ENCODE measurements at regions not wholly inside any gene's neighbourhood (a gene's known extent, or its start where the extent isn't known, plus 50 kb on each side); places are given as distances from the start of the nearest gene placed in this dataset.
"Not testable (repeated sequence)": the region's sequence is repeated elsewhere in the genome, so short reads cannot be mapped to it uniquely, and the experiment has no call there.

DNA sequence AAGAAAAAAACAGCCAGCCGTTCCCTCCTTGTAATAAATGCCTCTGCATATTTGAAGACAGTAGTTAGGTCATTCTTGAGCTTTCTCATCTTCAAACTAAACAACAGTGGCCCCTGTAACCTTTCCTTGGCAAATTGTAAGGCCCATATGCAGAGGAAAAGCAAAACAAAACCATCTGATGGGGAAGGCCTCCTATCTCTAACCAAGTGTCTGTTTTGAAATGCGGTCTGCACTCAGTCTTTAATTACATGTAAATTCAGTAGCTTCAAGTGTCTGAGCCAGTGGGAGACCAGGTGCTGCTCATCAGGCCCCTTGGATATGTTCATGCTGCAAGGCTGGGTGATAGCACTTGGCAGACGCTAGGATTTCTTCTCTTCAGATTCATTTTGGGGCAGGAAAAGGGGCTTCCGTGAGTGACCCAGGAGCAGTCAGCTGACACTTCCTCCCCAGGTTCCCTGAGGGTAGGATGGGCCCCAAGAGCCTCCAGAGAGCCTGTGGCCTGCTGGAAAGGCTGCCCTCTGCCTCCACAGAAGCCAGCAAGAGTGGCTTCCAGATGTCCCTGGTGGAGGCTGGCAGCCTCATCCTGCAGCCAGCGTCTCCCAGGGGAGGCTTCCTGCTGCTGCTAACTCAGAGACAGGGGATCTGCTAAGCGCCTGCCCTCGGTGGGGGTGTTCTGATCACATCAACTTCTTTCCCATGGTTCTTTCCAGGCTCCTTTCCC is 60.2 kb upstream of the PLGLB2 start:
- not testable (repeated sequence) for DNase-seq

DNA sequence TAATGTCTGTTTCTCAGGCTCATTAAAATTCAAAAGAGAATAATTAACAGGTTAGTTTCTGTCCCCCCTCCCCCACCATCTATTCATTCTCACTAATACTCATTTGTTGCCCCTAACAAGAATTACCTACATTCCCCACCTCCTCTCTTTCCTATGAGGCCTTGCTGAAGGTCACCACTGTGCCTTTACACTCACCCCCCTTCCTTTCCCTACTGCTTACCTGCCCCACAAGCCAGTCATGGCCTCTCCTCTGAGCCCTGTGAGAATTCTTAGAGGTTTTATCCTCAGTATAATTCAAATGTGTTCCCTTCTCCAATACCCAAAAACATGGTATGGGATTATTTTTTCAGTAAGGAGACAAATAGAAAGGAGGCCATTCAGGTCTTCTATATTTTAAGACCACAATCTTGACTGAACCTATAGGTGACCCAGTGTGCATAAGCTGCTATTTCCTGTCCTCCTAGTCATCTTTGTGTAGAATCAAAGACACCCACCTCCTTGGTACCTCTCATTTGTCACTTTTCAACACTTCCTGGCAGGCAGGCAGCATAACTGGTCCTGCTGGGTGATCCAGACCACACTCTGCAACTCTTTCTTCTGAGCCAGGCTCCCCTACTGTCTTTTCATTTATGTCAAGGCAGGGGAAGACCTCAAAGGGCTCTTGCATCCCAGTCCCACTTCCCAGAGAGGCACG is 55.8 kb upstream of the PLGLB2 start:
- DNase-seq: not testable (repeated sequence)

DNA sequence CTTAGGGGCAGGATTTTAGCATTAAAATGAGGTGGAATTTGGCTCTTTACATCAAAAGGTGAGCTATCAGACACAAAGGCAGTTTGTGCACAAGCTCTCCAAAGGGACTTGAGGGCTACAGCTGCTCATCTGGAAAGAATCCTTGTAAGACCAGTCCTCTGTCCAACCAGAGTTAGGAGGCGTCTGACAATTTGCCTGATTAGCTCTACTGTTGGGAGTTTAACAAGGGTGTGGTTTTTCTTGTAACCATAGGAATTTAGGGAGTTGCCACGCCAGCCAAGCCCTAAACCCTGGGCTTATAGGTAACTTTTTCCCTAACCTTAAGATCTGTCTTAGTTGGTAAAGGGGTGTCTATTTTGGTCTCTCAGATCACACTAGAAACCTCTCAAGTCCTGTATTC is 55.0 kb upstream of the PLGLB2 start:
- DNase-seq: not testable (repeated sequence)

DNA sequence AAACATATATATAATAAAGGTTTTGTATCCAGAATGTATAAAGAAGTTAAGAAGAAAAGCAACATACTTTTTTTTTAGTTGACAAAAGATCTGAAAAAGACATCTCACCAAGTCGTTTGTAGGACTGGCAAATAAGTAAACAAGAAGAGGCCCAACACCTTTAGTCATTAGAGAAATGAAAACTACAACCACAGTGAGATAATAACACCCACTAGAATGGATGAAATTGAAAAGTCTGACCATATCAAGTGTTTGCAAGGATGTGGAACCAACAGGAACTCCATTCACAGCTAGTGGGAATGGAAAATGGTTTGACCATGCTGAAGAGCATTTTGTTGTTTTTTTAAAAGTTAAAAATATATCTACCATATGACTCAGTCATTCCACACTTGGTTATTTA is 54.0 kb upstream of the PLGLB2 start:
- not testable (repeated sequence) for DNase-seq

DNA sequence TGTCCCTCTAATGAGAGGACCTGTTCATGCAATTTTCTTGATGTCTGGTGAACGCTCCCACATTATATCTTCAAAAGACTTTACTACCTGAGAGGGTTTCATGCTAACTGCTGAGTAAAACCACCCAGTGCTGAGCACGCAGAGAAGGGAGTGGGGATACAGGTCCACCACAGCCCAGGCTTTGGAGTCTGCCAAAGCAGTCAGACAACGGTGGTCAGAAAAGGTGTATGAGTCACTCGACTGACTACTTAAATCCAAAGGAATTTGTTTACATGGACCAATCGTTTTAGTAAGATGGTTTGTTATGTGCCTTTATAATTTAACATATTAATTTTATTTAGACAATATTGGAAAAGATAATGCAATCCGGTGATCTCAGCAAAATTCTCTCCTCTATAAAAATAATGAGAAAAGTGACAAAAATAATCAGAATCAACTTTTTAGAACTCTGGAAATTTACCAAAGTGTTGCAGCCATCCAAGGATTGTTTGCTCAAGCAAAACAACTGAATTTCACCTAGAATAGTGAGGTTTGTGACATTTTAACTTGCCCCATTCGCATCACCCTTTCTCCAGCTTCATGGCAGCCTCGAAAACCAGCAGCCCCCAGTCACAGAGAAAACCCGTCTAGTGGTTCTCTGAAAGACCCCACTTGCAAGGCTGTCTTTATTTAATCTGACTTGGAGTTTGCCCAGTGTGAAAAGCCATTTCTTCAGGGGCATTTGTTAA is 52.1 kb upstream of the PLGLB2 start:
- not testable (repeated sequence) for DNase-seq
